ENCODE measurements at regions not wholly inside any gene's neighbourhood (a gene's known extent, or its start where the extent isn't known, plus 50 kb on each side); places are given as distances from the start of the nearest gene placed in this dataset.

DNA sequence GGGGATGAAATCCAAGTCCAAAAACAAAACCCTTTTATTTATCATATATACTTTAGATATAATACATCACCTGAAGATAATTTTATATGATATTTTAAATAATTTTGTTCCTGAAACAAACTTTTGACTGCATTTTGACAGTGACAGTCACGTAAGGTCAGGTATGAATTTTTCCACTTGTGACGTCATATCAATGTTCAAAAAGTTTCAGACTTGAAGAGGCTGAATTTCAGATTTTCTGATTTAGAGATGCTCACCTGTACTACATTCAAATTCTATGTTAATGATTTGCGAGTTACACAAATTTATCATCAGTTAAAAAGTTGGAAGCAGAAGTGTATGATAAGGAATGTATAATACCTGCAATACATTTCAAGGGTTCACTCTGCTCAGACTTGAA, 136.1 kb upstream of the EPHA6 start:
- H3K4me3 ChIP-seq = no peak overlapping the region
- H3K27ac ChIP-seq (ENCODE audit: low read depth) = no peak overlapping the region
- H3K4me3 Mint-ChIP-seq = no peak overlapping the region
- peaks cover 4% of the 10 kb centered on the region for H3K27me3 Mint-ChIP-seq (ENCODE audit: insufficient read depth, low read depth, poor library complexity)
- H3K27me3 ChIP-seq (ENCODE audit: insufficient read depth) = no peaks in the 10 kb centered on the region
- no peaks in the 10 kb centered on the region for H3F3A ChIP-seq (replicated peaks; ENCODE audit: low read depth)
- H4K20me1 ChIP-seq (replicated peaks; ENCODE audit: insufficient read depth) = no peaks in the 10 kb centered on the region
- no peak for TF ChIP-seq ZNF114 (CRISPR knock-in tag; IDR thresholded peaks at IDR 0.05)
- TF ChIP-seq CREB1 (CRISPR knock-in tag; IDR thresholded peaks at IDR 0.05; ENCODE audit: low read depth) = no peak
- no peak for TF ChIP-seq POLR2AphosphoS5 (IDR thresholded peaks at IDR 0.05; ENCODE audit: low read depth)
- TF ChIP-seq, protein P1, sequence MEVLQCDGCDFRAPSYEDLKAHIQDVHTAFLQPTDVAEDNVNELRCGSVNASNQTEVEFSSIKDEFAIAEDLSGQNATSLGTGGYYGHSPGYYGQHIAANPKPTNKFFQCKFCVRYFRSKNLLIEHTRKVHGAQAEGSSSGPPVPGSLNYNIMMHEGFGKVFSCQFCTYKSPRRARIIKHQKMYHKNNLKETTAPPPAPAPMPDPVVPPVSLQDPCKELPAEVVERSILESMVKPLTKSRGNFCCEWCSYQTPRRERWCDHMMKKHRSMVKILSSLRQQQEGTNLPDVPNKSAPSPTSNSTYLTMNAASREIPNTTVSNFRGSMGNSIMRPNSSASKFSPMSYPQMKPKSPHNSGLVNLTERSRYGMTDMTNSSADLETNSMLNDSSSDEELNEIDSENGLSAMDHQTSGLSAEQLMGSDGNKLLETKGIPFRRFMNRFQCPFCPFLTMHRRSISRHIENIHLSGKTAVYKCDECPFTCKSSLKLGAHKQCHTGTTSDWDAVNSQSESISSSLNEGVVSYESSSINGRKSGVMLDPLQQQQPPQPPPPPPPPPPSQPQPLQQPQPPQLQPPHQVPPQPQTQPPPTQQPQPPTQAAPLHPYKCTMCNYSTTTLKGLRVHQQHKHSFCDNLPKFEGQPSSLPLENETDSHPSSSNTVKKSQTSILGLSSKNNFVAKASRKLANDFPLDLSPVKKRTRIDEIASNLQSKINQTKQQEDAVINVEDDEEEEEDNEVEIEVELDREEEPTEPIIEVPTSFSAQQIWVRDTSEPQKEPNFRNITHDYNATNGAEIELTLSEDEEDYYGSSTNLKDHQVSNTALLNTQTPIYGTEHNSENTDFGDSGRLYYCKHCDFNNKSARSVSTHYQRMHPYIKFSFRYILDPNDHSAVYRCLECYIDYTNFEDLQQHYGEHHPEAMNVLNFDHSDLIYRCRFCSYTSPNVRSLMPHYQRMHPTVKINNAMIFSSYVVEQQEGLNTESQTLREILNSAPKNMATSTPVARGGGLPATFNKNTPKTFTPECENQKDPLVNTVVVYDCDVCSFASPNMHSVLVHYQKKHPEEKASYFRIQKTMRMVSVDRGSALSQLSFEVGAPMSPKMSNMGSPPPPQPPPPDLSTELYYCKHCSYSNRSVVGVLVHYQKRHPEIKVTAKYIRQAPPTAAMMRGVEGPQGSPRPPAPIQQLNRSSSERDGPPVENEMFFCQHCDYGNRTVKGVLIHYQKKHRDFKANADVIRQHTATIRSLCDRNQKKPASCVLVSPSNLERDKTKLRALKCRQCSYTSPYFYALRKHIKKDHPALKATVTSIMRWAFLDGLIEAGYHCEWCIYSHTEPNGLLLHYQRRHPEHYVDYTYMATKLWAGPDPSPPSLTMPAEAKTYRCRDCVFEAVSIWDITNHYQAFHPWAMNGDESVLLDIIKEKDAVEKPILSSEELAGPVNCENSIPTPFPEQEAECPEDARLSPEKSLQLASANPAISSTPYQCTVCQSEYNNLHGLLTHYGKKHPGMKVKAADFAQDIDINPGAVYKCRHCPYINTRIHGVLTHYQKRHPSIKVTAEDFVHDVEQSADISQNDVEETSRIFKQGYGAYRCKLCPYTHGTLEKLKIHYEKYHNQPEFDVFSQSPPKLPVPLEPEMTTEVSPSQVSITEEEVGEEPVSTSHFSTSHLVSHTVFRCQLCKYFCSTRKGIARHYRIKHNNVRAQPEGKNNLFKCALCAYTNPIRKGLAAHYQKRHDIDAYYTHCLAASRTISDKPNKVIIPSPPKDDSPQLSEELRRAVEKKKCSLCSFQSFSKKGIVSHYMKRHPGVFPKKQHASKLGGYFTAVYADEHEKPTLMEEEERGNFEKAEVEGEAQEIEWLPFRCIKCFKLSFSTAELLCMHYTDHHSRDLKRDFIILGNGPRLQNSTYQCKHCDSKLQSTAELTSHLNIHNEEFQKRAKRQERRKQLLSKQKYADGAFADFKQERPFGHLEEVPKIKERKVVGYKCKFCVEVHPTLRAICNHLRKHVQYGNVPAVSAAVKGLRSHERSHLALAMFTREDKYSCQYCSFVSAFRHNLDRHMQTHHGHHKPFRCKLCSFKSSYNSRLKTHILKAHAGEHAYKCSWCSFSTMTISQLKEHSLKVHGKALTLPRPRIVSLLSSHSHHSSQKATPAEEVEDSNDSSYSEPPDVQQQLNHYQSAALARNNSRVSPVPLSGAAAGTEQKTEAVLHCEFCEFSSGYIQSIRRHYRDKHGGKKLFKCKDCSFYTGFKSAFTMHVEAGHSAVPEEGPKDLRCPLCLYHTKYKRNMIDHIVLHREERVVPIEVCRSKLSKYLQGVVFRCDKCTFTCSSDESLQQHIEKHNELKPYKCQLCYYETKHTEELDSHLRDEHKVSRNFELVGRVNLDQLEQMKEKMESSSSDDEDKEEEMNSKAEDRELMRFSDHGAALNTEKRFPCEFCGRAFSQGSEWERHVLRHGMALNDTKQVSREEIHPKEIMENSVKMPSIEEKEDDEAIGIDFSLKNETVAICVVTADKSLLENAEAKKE (CRISPR knock-in tag; IDR thresholded peaks at IDR 0.05) = no peak
- no peak for TF ChIP-seq JUNB (IDR thresholded peaks at IDR 0.05; ENCODE audit: unreplicated experiment)
- no peak for DNase-seq (ENCODE audit: low spot score)
- no peak overlapping the region for H3K4me2 ChIP-seq
- no peaks in the 10 kb centered on the region for H3K79me2 ChIP-seq (replicated peaks; ENCODE audit: insufficient read depth)
- peaks cover 3% of the 10 kb centered on the region; the same call in 2 of the 3 replicates for H3K4me1 Mint-ChIP-seq
- no peak overlapping the region for H2AFZ ChIP-seq
- peaks cover 9% of the 10 kb centered on the region for H3K9me3 Mint-ChIP-seq
- no peaks in the 10 kb centered on the region for H3K36me3 ChIP-seq (ENCODE audit: insufficient read depth)
- H3K9me2 ChIP-seq (ENCODE audit: insufficient read depth) = peaks cover 8% of the 10 kb centered on the region
- no peak overlapping the region for H3K27ac Mint-ChIP-seq
- H3K4me1 ChIP-seq (ENCODE audit: insufficient read depth) = no peaks in the 10 kb centered on the region
- H3K36me3 Mint-ChIP-seq (ENCODE audit: low read depth) = peaks cover 6% of the 10 kb centered on the region; the same call in 2 of the 3 replicates
- ATAC-seq = no peak
